ENCODE measurements at regions not wholly inside any gene's neighbourhood (a gene's known extent, or its start where the extent isn't known, plus 50 kb on each side); places are given as distances from the start of the nearest gene placed in this dataset.

GRCh38 chr1:232435729-232436128 is 194.2 kb downstream of the SIPA1L2 start:
- ChIA-PET CTCF (ENCODE audit: partially characterized antibody) (no interaction called here), POLR2A (ENCODE audit: partially characterized antibody) (no interaction called here)
- no peak overlapping the region for H3K18ac ChIP-seq (ENCODE audit: extremely low read depth, low read length)
- H2AFZ ChIP-seq (ENCODE audit: low read length) = no peak overlapping the region
- no peaks in the 10 kb centered on the region for H3K36me3 ChIP-seq (ENCODE audit: control insufficient read depth in 2 of 4, insufficient read depth in 4 of 4, low read length in 3 of 4)
- H4K91ac ChIP-seq (replicated peaks; ENCODE audit: insufficient read length, low read length) = no peak overlapping the region
- H3K23ac ChIP-seq (ENCODE audit: insufficient read length) = no peak overlapping the region
- H4K20me1 ChIP-seq (replicated peaks in 1 of 2; ENCODE audit: control insufficient read depth in 1 of 2, insufficient read depth in 2 of 2, low read length in 2 of 2) = peaks cover 0 to 1% of the 10 kb centered on the region in 2 experiments
- no peak overlapping the region for H3K14ac ChIP-seq (ENCODE audit: insufficient read length)
- DNase-seq (ENCODE audit: low read depth in 1 of 2, low spot score in 2 of 2) = no peak
- no peaks in the 10 kb centered on the region for H3K23me2 ChIP-seq (ENCODE audit: low read depth, low read length)
- H3K79me1 ChIP-seq (ENCODE audit: low read depth, low read length) = no peaks in the 10 kb centered on the region
- no peak overlapping the region for H4K5ac ChIP-seq (ENCODE audit: insufficient read length, low read depth, low read length)
- no peak overlapping the region for H2BK120ac ChIP-seq (replicated peaks; ENCODE audit: low read depth, low read length)
- no peak overlapping the region for H3K4me3 ChIP-seq (ENCODE audit: extremely low read depth in 1 of 4, insufficient read depth in 2 of 4, low read depth in 3 of 4, low read length in 4 of 4)
- H3K9me3 ChIP-seq (ENCODE audit: insufficient read depth in 2 of 2, low read depth in 1 of 2, low read length in 1 of 2) = no peaks in the 10 kb centered on the region
- H3K27me3 ChIP-seq (replicated peaks in 1 of 4; ENCODE audit: control insufficient read depth in 3 of 4, extremely low read depth in 1 of 4, insufficient read depth in 3 of 4, low read length in 3 of 4) = no peaks in the 10 kb centered on the region
- no peak overlapping the region for H3K4me2 ChIP-seq (ENCODE audit: insufficient read depth in 1 of 2, low read depth in 2 of 2, low read length in 2 of 2)
- no peak for FAIRE-seq
- H2BK15ac ChIP-seq (ENCODE audit: low read length) = no peak overlapping the region
- H2BK20ac ChIP-seq (ENCODE audit: low read length) = no peak overlapping the region
- H3K4ac ChIP-seq (replicated peaks; ENCODE audit: insufficient read length, low read depth, low read length) = no peak overlapping the region
- 95% methylated on average over 3 of the region's 3 CpGs; no CpG with 5 or more reads in 1 of the 2 experiments for WGBS, 2 experiments (ENCODE audit: extremely low coverage in 1 of 2, insufficient coverage in 1 of 2, insufficient read length in 1 of 2, insufficient replicate concordance in 2 of 2, low coverage in 1 of 2, low lambda C conversion rate in 2 of 2, missing lambda C conversion rate in 1 of 2)
- no peak overlapping the region for H3K27ac ChIP-seq (ENCODE audit: low read depth, low read length)
- H3K56ac ChIP-seq (replicated peaks; ENCODE audit: insufficient read length, low read depth, low read length) = no peak overlapping the region
- no peaks in the 10 kb centered on the region for H3K79me2 ChIP-seq (ENCODE audit: control insufficient read depth in 1 of 2, insufficient read depth in 2 of 2, low read length in 2 of 2)
- H3K9ac ChIP-seq (replicated peaks in 1 of 4; ENCODE audit: extremely low read depth in 1 of 4, low read depth in 3 of 4, low read length in 3 of 4) = no peak overlapping the region
- H2BK12ac ChIP-seq (ENCODE audit: low read depth, low read length) = no peak overlapping the region
- H3K4me1 ChIP-seq (replicated peaks in 1 of 4; ENCODE audit: control insufficient read depth in 3 of 4, insufficient read depth in 4 of 4, low read length in 3 of 4) = peaks cover 3 to 11% (median 7%) of the 10 kb centered on the region in 4 experiments
- no peak overlapping the region for H2BK5ac ChIP-seq (ENCODE audit: low read depth, low read length)
- no peak overlapping the region; the same call in 1 of the 2 replicates for H4K8ac ChIP-seq (ENCODE audit: extremely low read depth, insufficient read depth, low read length)
- no peak overlapping the region for H2AK5ac ChIP-seq (ENCODE audit: low read depth, low read length)
- TF ChIP-seq EZH2 (IDR thresholded peaks at IDR 0.05; ENCODE audit: low read depth, low read length, severe bottlenecking) = no peak

Measured in H1 (cell line).